A673 (cell line): ENCODE measurements at regions not wholly inside any gene's neighbourhood (a gene's known extent, or its start where the extent isn't known, plus 50 kb on each side); places are given as distances from the start of the nearest gene placed in this dataset.

Source experiments
- EZH2 ChIP-seq: fragments of 200-600 bp; sonication (generic); IDR thresholded peaks from 2 replicates; pipeline ENCODE4 v1.6.1; 2017; ENCODE audit warnings: borderline replicate concordance, low read depth, mild to moderate bottlenecking, mixed read lengths, antibody characterized with exemption, low read length; ENCODE audit not compliant: poor library complexity, severe bottlenecking
- TF ChIP-seq, protein P1 (sequence below): fragments of 300-800, 200-600 bp; sonication (generic); conservative IDR thresholded peaks from 2 replicates; pipeline ENCODE4 v1.5.1; 2017; ENCODE audit warnings: low read depth, mild to moderate bottlenecking, antibody characterized with exemption, low read length, moderate library complexity, mixed read lengths

DNA sequence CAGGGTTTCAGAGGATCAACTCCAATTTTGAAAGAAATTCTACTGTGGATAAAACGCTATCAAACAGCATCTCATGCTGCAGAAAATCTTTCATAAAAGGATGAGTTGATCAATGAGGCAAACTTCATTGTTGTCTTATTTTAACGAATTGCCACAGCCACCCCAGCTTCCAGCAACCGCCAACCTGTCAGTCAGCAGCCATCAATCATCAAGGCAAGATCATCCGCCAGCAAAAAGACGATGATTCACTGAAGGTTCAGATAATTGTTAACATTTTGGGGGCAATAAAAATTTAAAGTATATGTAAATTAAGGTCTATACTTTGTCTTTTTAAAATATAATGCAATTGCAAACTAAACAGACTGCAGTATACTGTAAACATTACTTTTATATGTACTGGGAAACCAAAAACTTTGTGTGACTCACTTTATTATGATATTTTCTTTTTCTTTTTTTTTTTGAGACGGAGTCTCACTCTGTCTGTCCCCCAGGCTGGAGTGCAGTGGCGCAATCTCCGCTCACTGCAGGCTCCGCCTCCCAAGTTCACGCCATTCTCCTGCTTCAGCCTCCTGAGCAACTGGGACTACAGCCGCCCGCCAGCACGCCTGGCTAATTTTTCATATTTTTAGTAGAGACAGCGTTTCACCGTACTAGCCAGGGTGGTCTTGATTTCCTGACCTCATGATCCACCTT is 155.3 kb upstream of the SYN3 start:
- TF ChIP-seq, protein P1, sequence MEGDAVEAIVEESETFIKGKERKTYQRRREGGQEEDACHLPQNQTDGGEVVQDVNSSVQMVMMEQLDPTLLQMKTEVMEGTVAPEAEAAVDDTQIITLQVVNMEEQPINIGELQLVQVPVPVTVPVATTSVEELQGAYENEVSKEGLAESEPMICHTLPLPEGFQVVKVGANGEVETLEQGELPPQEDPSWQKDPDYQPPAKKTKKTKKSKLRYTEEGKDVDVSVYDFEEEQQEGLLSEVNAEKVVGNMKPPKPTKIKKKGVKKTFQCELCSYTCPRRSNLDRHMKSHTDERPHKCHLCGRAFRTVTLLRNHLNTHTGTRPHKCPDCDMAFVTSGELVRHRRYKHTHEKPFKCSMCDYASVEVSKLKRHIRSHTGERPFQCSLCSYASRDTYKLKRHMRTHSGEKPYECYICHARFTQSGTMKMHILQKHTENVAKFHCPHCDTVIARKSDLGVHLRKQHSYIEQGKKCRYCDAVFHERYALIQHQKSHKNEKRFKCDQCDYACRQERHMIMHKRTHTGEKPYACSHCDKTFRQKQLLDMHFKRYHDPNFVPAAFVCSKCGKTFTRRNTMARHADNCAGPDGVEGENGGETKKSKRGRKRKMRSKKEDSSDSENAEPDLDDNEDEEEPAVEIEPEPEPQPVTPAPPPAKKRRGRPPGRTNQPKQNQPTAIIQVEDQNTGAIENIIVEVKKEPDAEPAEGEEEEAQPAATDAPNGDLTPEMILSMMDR, result no peak
- no peak for TF ChIP-seq EZH2
